Cardiac fibroblast (primary cell): ENCODE measurements at regions not wholly inside any gene's neighbourhood (a gene's known extent, or its start where the extent isn't known, plus 50 kb on each side); places are given as distances from the start of the nearest gene placed in this dataset.

Experiments
- DNase-seq, 2 donors: peaks; one replicate each; pipeline versions ENCODE4 v3.0.0 to v3.0.0-alpha.2; 2010; ENCODE audit warnings: low read depth in 2 of 2
- H3K4me3 ChIP-seq, 2 donors: replicated peaks in 1 of 2; 1 replicate in 1 of 2; 2 replicates in 1 of 2; pipeline ENCODE4 v1.5.1; 2011; ENCODE audit warnings: low read depth in 2 of 2, low read length in 2 of 2, mild to moderate bottlenecking in 2 of 2, moderate library complexity in 1 of 2
- CTCF ChIP-seq: IDR thresholded peaks from one replicate; pipeline ENCODE4 v1.5.1; 2011; ENCODE audit warnings: low read depth, mild to moderate bottlenecking, low read length, inconsistent platforms

GRCh38 chr4:72970756-72971155 lies 98.8 kb downstream of the COX18 start:
- peak in 1 of 2 donors; percentile 46 for DNase-seq
- no peak for TF ChIP-seq CTCF
- H3K4me3 ChIP-seq = no peak overlapping the region

GRCh38 chr4:72969976-72970375 lies 99.5 kb downstream of the COX18 start:
- TF ChIP-seq CTCF = no peak

DNA sequence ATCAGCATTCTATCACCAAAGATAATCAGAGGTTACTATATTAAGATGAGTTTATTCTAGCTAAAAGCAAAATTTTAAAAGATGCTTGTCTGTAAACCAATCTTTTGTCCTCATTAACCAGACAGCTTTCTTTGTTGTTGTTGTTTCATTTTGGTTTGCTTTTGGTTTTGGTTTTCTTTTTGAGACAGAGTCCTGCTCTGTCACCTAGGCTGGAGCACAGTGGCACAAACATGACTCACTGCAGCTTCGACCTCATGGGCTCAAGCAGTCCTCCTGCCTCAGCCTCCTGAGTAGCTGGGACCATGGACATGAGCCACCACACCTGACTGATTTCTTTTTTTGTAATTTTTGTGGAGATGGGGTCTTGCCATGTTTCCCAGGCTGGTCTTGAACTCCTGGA lies 102.9 kb downstream of the COX18 start:
- TF ChIP-seq CTCF = no peak
- H3K4me3 ChIP-seq = no peak overlapping the region
- DNase-seq = no peak

More at GRCh38 chr4:72969976-72970375, 99.5 kb downstream of the COX18 start:
- DNase-seq = peak; percentile 51 to 73
- H3K4me3 ChIP-seq = no peak overlapping the region

DNA sequence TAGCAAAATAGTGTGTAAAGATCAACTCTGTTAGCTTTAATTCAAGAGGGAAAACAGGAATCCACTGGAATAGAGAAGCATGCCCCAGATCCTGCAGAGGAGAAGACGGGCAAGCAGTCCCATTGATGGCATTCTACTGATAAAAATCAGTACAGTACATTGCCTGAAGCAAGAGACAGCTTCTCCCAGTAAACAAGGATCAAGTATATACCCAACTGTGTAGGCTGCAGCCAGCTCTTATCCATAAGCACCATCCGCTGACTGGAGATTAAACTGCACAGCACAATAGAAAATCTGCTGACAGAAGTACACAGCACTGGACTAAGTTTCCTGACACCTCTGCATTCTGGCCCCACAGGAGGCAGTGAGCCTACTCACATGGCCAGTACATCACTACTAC lies 110.1 kb downstream of the COX18 start:
- TF ChIP-seq CTCF = no peak
- no peak for DNase-seq
- H3K4me3 ChIP-seq = no peak overlapping the region

GRCh38 chr4:72954811-72955210 lies 114.7 kb downstream of the COX18 start:
- no peak for TF ChIP-seq CTCF
- DNase-seq = peak in 1 of 2 donors; percentile 61
- no peak overlapping the region for H3K4me3 ChIP-seq

GRCh38 chr4:72953571-72953970 lies 115.9 kb downstream of the COX18 start:
- TF ChIP-seq CTCF = no peak
- peak in 1 of 2 donors; percentile 31 for DNase-seq
- H3K4me3 ChIP-seq = no peak overlapping the region

- H3K4me3 ChIP-seq = no peak overlapping the region
Observed at GRCh38 chr4:72951628-72952027, 117.9 kb downstream of the COX18 start.

More at GRCh38 chr4:72951628-72952027, 117.9 kb downstream of the COX18 start:
- no peak for TF ChIP-seq CTCF
- DNase-seq = peak in 1 of 2 donors; percentile 49
